ENCODE measurements at regions not wholly inside any gene's neighbourhood (a gene's known extent, or its start where the extent isn't known, plus 50 kb on each side); places are given as distances from the start of the nearest gene placed in this dataset.

- DNase-seq = no peak
Observed at GRCh38 chr2:8028436-8028835, 653.4 kb upstream of the ID2 start.

- DNase-seq = no peak
Observed at GRCh38 chr2:8028981-8029380, 652.9 kb upstream of the ID2 start.

- DNase-seq = no peak
Observed at GRCh38 chr2:8030573-8031303, 651.1 kb upstream of the ID2 start.

- DNase-seq = no peak
Observed at GRCh38 chr2:8031370-8031769, 650.5 kb upstream of the ID2 start.

GRCh38 chr2:8033546-8034096 lies 648.2 kb upstream of the ID2 start:
- DNase-seq = no peak

- no peak for DNase-seq
Observed at GRCh38 chr2:8036366-8036765, 645.5 kb upstream of the ID2 start.

GRCh38 chr2:8039732-8040131 lies 642.1 kb upstream of the ID2 start:
- DNase-seq = no peak

GRCh38 chr2:8043295-8043694 lies 638.6 kb upstream of the ID2 start:
- no peak for DNase-seq

GRCh38 chr2:8044046-8044594 lies 637.7 kb upstream of the ID2 start:
- DNase-seq = no peak

GRCh38 chr2:8045081-8045614 lies 636.7 kb upstream of the ID2 start:
- no peak for DNase-seq

- no peak for DNase-seq
Observed at GRCh38 chr2:8046849-8047248, 635.0 kb upstream of the ID2 start.

GRCh38 chr2:8049176-8049575 lies 632.7 kb upstream of the ID2 start:
- DNase-seq = no peak

GRCh38 chr2:8049851-8050571 lies 631.8 kb upstream of the ID2 start:
- DNase-seq = no peak

- no peak for DNase-seq
Observed at GRCh38 chr2:8053216-8053615, 628.6 kb upstream of the ID2 start.

GRCh38 chr2:8054070-8054469 lies 627.8 kb upstream of the ID2 start:
- DNase-seq = no peak

GRCh38 chr2:8058652-8059051 lies 623.2 kb upstream of the ID2 start:
- DNase-seq = no peak

GRCh38 chr2:8059255-8059654 lies 622.6 kb upstream of the ID2 start:
- peak in 1 of 2 experiments; percentile 14 for DNase-seq

GRCh38 chr2:8059794-8060193 lies 622.1 kb upstream of the ID2 start:
- no peak for DNase-seq

GRCh38 chr2:8061219-8061618 lies 620.6 kb upstream of the ID2 start:
- no peak for DNase-seq

- DNase-seq = no peak
Observed at GRCh38 chr2:8064603-8065002, 617.3 kb upstream of the ID2 start.

- no peak for DNase-seq
Observed at GRCh38 chr2:8065191-8065590, 616.7 kb upstream of the ID2 start.

GRCh38 chr2:8067784-8068336 lies 614.0 kb upstream of the ID2 start:
- no peak for DNase-seq

- DNase-seq = no peak
Observed at GRCh38 chr2:8072907-8073306, 608.9 kb upstream of the ID2 start.
